H1 (cell line): ENCODE measurements at regions not wholly inside any gene's neighbourhood (a gene's known extent, or its start where the extent isn't known, plus 50 kb on each side); places are given as distances from the start of the nearest gene placed in this dataset.

Source experiments
- CTCF ChIA-PET: fragments of 300-600 bp; sonication (Branson Sonifier 250); formaldehyde crosslinking; loops from one replicate; lab custom pipeline; 2021; ENCODE audit not compliant: partially characterized antibody; lab: Charles Lee
- POLR2A ChIA-PET: fragments of 300-600 bp; sonication (Branson Sonifier 250); formaldehyde crosslinking; loops from one replicate; lab custom pipeline; 2021; ENCODE audit warnings: inconsistent platforms; ENCODE audit not compliant: partially characterized antibody; lab: Charles Lee
- DNase-seq, 2 experiments: peaks; one replicate each; pipeline versions ENCODE4 v3.0.0 to v3.0.0-alpha.2; 2010 to 2022; ENCODE audit warnings: low spot score in 2 of 2, low read depth in 1 of 2, mixed read lengths in 1 of 2
- FAIRE-seq: peaks from 2 replicates; lab custom pipeline; 2011; peaks lifted over from hg19 to GRCh38; lab: Jason Lieb, UNC
- H2AFZ ChIP-seq: 2 replicates; pipeline ENCODE4 v1.8.1; 2012; ENCODE audit warnings: low read length, inconsistent platforms
- H2AK5ac ChIP-seq: 2 replicates; pipeline ENCODE4 v1.6.1; 2013; ENCODE audit warnings: low read depth, low read length
- H2BK120ac ChIP-seq: replicated peaks from 2 replicates; pipeline ENCODE3; 2013; ENCODE audit warnings: low read depth, low read length, inconsistent platforms
- H2BK12ac ChIP-seq: 2 replicates; pipeline ENCODE4 v1.6.1; 2013; ENCODE audit warnings: low read depth, low read length
- H2BK15ac ChIP-seq: 2 replicates; pipeline ENCODE4 v1.6.1; 2013; ENCODE audit warnings: low read length
- H2BK20ac ChIP-seq: 2 replicates; pipeline ENCODE4 v1.6.1; 2013; ENCODE audit warnings: low read length
- H2BK5ac ChIP-seq: 2 replicates; pipeline ENCODE4 v1.6.1; 2013; ENCODE audit warnings: low read depth, low read length
- H3K14ac ChIP-seq: 2 replicates; pipeline ENCODE4 v1.6.1; 2013; ENCODE audit warnings: inconsistent platforms; ENCODE audit not compliant: insufficient read length
- H3K18ac ChIP-seq: 2 replicates; pipeline ENCODE4 v1.6.1; 2013; ENCODE audit warnings: low read length; ENCODE audit errors: extremely low read depth
- H3K23ac ChIP-seq: 2 replicates; pipeline ENCODE4 v1.6.1; 2013; ENCODE audit warnings: inconsistent platforms; ENCODE audit not compliant: insufficient read length
- H3K23me2 ChIP-seq: 2 replicates; pipeline ENCODE4 v1.6.1; 2013; ENCODE audit warnings: low read depth, low read length
- H3K27ac ChIP-seq: 2 replicates; pipeline ENCODE4 v1.6.1; 2011; ENCODE audit warnings: low read depth, low read length, inconsistent platforms
- H3K27me3 ChIP-seq, 4 experiments: replicated peaks in 1 of 4; 1 replicate in 1 of 4; 2 replicates in 3 of 4; pipeline versions ENCODE4 v1.6.1 to v1.8.1; 2011 to 2013; ENCODE audit warnings: low read length in 3 of 4, mild to moderate bottlenecking in 3 of 4, inconsistent platforms in 2 of 4, mixed read lengths in 2 of 4, moderate library complexity in 1 of 4; ENCODE audit not compliant: control insufficient read depth in 3 of 4, insufficient read depth in 3 of 4; ENCODE audit errors: extremely low read depth in 1 of 4
- H3K36me3 ChIP-seq, 4 experiments: 2 replicates each; pipeline versions ENCODE4 v1.6.1 to v1.8.1; 2011 to 2013; ENCODE audit warnings: mild to moderate bottlenecking in 4 of 4, low read length in 3 of 4, moderate library complexity in 2 of 4, control low read depth in 1 of 4, inconsistent platforms in 1 of 4; ENCODE audit not compliant: insufficient read depth in 4 of 4, control insufficient read depth in 2 of 4
- H3K4ac ChIP-seq: replicated peaks from 2 replicates; pipeline ENCODE3; 2013; ENCODE audit warnings: low read length, low read depth, mixed read lengths, inconsistent platforms; ENCODE audit not compliant: insufficient read length
- H3K4me1 ChIP-seq, 4 experiments: replicated peaks in 1 of 4; 1 replicate in 1 of 4; 2 replicates in 3 of 4; pipeline versions ENCODE4 v1.6.1 to v1.8.1; 2011 to 2013; ENCODE audit warnings: low read length in 3 of 4, inconsistent platforms in 2 of 4, mixed read lengths in 1 of 4; ENCODE audit not compliant: insufficient read depth in 4 of 4, control insufficient read depth in 3 of 4
- H3K4me2 ChIP-seq, 2 experiments: 2 replicates each; pipeline versions ENCODE4 v1.6.1 to v1.8.1; 2011 to 2013; ENCODE audit warnings: low read depth in 2 of 2, low read length in 2 of 2, control low read depth in 1 of 2, inconsistent platforms in 1 of 2, mild to moderate bottlenecking in 1 of 2; ENCODE audit not compliant: insufficient read depth in 1 of 2
- H3K4me3 ChIP-seq, 4 experiments: fragments of 200-600, 300-600 bp in 1 of 4; sonication (generic), shearing (Covaris generic), sonication (Bioruptor Twin) in 1 of 4; 2 replicates each; pipeline versions ENCODE4 v1.5.1 to v1.8.1; 2011 to 2016; ENCODE audit warnings: low read length in 4 of 4, low read depth in 3 of 4, control low read depth in 2 of 4, inconsistent platforms in 2 of 4, mild to moderate bottlenecking in 2 of 4, mixed read lengths in 1 of 4, moderate library complexity in 1 of 4; ENCODE audit not compliant: insufficient read depth in 2 of 4; ENCODE audit errors: extremely low read depth in 1 of 4
- H3K56ac ChIP-seq: replicated peaks from 2 replicates; pipeline ENCODE3; 2013; ENCODE audit warnings: low read depth, mild to moderate bottlenecking, mixed read lengths, low read length, inconsistent platforms; ENCODE audit not compliant: insufficient read length
- H3K79me1 ChIP-seq: 2 replicates; pipeline ENCODE4 v1.6.1; 2013; ENCODE audit warnings: low read depth, low read length, control low read depth
- H3K79me2 ChIP-seq, 2 experiments: 2 replicates each; pipeline versions ENCODE4 v1.6.1 to v1.8.1; 2012 to 2013; ENCODE audit warnings: low read length in 2 of 2, mild to moderate bottlenecking in 2 of 2, inconsistent platforms in 1 of 2; ENCODE audit not compliant: insufficient read depth in 2 of 2, control insufficient read depth in 1 of 2
- H3K9ac ChIP-seq, 4 experiments: replicated peaks in 1 of 4; 1 replicate in 1 of 4; 2 replicates in 3 of 4; pipeline versions ENCODE4 v1.6.1 to v1.8.1; 2011 to 2013; ENCODE audit warnings: low read depth in 3 of 4, low read length in 3 of 4, control low read depth in 2 of 4, mild to moderate bottlenecking in 2 of 4, moderate library complexity in 2 of 4, inconsistent platforms in 1 of 4; ENCODE audit errors: extremely low read depth in 1 of 4
- H3K9me3 ChIP-seq, 2 experiments: 2 replicates each; pipeline versions ENCODE4 v1.6.1 to v1.8.1; 2012 to 2013; ENCODE audit warnings: mild to moderate bottlenecking in 2 of 2, moderate library complexity in 2 of 2, control low read depth in 1 of 2, inconsistent platforms in 1 of 2, low read depth in 1 of 2, low read length in 1 of 2, mixed read lengths in 1 of 2; ENCODE audit not compliant: insufficient read depth in 2 of 2
- H4K20me1 ChIP-seq, 2 experiments: replicated peaks in 1 of 2; 2 replicates each; pipeline versions ENCODE3 to v1.8.1; 2011 to 2013; ENCODE audit warnings: inconsistent platforms in 2 of 2, low read length in 2 of 2, mild to moderate bottlenecking in 1 of 2; ENCODE audit not compliant: insufficient read depth in 2 of 2, control insufficient read depth in 1 of 2
- H4K5ac ChIP-seq: 2 replicates; pipeline ENCODE4 v1.6.1; 2013; ENCODE audit warnings: low read length, low read depth, mixed read lengths, inconsistent platforms; ENCODE audit not compliant: insufficient read length
- H4K8ac ChIP-seq: 2 replicates; pipeline ENCODE4 v1.8.0; 2013; ENCODE audit warnings: mild to moderate bottlenecking, moderate library complexity, low read length, inconsistent platforms; ENCODE audit not compliant: insufficient read depth; ENCODE audit errors: extremely low read depth
- H4K91ac ChIP-seq: replicated peaks from 2 replicates; pipeline ENCODE3; 2013; ENCODE audit warnings: low read length, mixed read lengths, inconsistent platforms; ENCODE audit not compliant: insufficient read length
- ATF2 ChIP-seq: IDR thresholded peaks from 2 replicates; pipeline ENCODE4 v1.6.1; 2012; ENCODE audit warnings: low read length, inconsistent platforms
- POLR2AphosphoS5 ChIP-seq: IDR thresholded peaks from 2 replicates; pipeline ENCODE4 v1.6.1; 2011; ENCODE audit warnings: low read depth, low read length
- RBBP5 ChIP-seq: IDR thresholded peaks from 2 replicates; pipeline ENCODE4 v1.7.1; 2012; ENCODE audit warnings: low read depth, mild to moderate bottlenecking, inconsistent platforms, low read length, moderate library complexity, borderline replicate concordance
- RXRA ChIP-seq: IDR thresholded peaks from 2 replicates; pipeline ENCODE4 v1.6.1; 2011; ENCODE audit warnings: low read depth, mild to moderate bottlenecking, low read length, moderate library complexity; ENCODE audit not compliant: insufficient read depth
- SIN3A ChIP-seq, 2 experiments: IDR thresholded peaks in 1 of 2; conservative IDR thresholded peaks in 1 of 2; 2 replicates each; pipeline ENCODE4 v1.6.1; 2011 to 2012; ENCODE audit warnings: low read length in 2 of 2, improper control_type of control experiment in 1 of 2, low read depth in 1 of 2, mild to moderate bottlenecking in 1 of 2
- TAF7 ChIP-seq: optimal IDR thresholded peaks from 2 replicates; pipeline ENCODE3; 2011; ENCODE audit warnings: low read depth, mild to moderate bottlenecking, inconsistent platforms, low read length, moderate library complexity, borderline replicate concordance
- WGBS, 2 experiments: shearing (Covaris generic) in 1 of 2; methylation state at CpG; one replicate each; pipeline versions ENCODE4 v1.1.6 to v1.1.7; 2013 to 2015; ENCODE audit warnings: low lambda C conversion rate in 2 of 2, mixed read lengths in 2 of 2, inconsistent platforms in 1 of 2, low coverage in 1 of 2, missing lambda C conversion rate in 1 of 2; ENCODE audit not compliant: insufficient replicate concordance in 2 of 2, insufficient coverage in 1 of 2, insufficient read length in 1 of 2; ENCODE audit errors: extremely low coverage in 1 of 2, missing lambda C conversion rate in 1 of 2; 5-methylcytosine and 5-hydroxymethylcytosine counted together

- Histone ChIP-seq H3K4me1 (peaks cover 0 to 7% (median 3%) of the 10 kb centered on the region in 4 experiments; a peak in 3 of 7 replicates), H3K79me2 (no peaks in the 10 kb centered on the region), H2BK120ac (no peak overlapping the region), H3K27me3 (no peaks in the 10 kb centered on the region), H3K36me3 (no peaks in the 10 kb centered on the region), H3K4ac (no peak overlapping the region), H4K20me1 (no peaks in the 10 kb centered on the region), H3K56ac (no peak overlapping the region), H3K4me2 (0 out of 4 replicates have a peak overlapping the region, but pooled peaks of 1 of the 2 experiments have one; percentile 24), H3K18ac (no peak overlapping the region; the same call in 1 of the 2 replicates), H2BK15ac (no peak overlapping the region), H3K79me1 (no peaks in the 10 kb centered on the region), H3K23me2 (no peaks in the 10 kb centered on the region; the same call in 1 of the 2 replicates), H2BK20ac (no peak overlapping the region), H2BK5ac (no peak overlapping the region), H4K91ac (no peak overlapping the region), H3K9me3 (peaks cover 0 to 7% of the 10 kb centered on the region in 2 experiments; a peak in 2 of 4 replicates), H3K9ac (no peak overlapping the region), H3K27ac (no peak overlapping the region), H2BK12ac (no peak overlapping the region), H3K14ac (no peak overlapping the region), H2AK5ac (no peak overlapping the region), H4K8ac (no peak overlapping the region), H3K23ac (no peak overlapping the region), H4K5ac (no peak overlapping the region), H3K4me3 (no peak overlapping the region), H2AFZ (0 out of 2 replicates have a peak overlapping the region, but pooled peaks have one; percentile 16)
- no peak for FAIRE-seq
- TF ChIP-seq POLR2AphosphoS5 (no peak), ATF2 (no peak), TAF7 (no peak), RBBP5 (no peak), RXRA (no peak), SIN3A (conservative IDR thresholded peaks at IDR 0.05 in 1 of 2, IDR thresholded peaks at IDR 0.05 in 1 of 2; ENCODE audit: low read depth in 1 of 2, low read length in 2 of 2) (no peak)
- ChIA-PET CTCF (no interaction called here), POLR2A (interaction anchor here (0.6 kb wide), 1 partner anchor 33 kb away, joined by 3 read pairs; no protein-coding TSS in a partner anchor)
- WGBS, 2 experiments = 74% methylated on average over 2 of the region's 2 CpGs; no CpG with 5 or more reads in 1 of the 2 experiments
- no peak for DNase-seq
These were observed 262.0 kb downstream of the IL15 start for GRCh38 chr4:141898346-141898745.
